ENCODE measurements at regions not wholly inside any gene's neighbourhood (a gene's known extent, or its start where the extent isn't known, plus 50 kb on each side); places are given as distances from the start of the nearest gene placed in this dataset.

- H3K4me1 ChIP-seq, result no peaks in the 10 kb centered on the region
Observed at GRCh38 chr4:11209826-11210225, 218.9 kb downstream of the HS3ST1 start.

GRCh38 chr4:11201256-11201655 lies 227.4 kb downstream of the HS3ST1 start:
- Histone ChIP-seq H3K4me3 (no peak overlapping the region), H3K27ac (replicated peaks) (no peak overlapping the region), H3K4me1 (no peaks in the 10 kb centered on the region), H3K36me3 (no peaks in the 10 kb centered on the region), H3K9me3 (replicated peaks) (no peaks in the 10 kb centered on the region), H3K27me3 (ENCODE audit: low read depth) (no peaks in the 10 kb centered on the region)
- intact Hi-C loops (cut with micrococcal nuclease), result no loop called here
- no peak for TF ChIP-seq CTCF (IDR thresholded peaks at IDR 0.05; ENCODE audit: borderline replicate concordance)
- no peak for DNase-seq

More at GRCh38 chr4:11209826-11210225, 218.9 kb downstream of the HS3ST1 start:
- DNase-seq, result no peak
- H3K27me3 ChIP-seq (ENCODE audit: low read depth), result peaks cover 5% of the 10 kb centered on the region
- intact Hi-C loops (cut with micrococcal nuclease), result no loop called here
- no peak overlapping the region for H3K27ac ChIP-seq (replicated peaks)
- no peak for TF ChIP-seq CTCF (IDR thresholded peaks at IDR 0.05; ENCODE audit: borderline replicate concordance)
- no peak overlapping the region for H3K4me3 ChIP-seq
- H3K9me3 ChIP-seq (replicated peaks), result peaks cover 17% of the 10 kb centered on the region
- H3K36me3 ChIP-seq, result no peaks in the 10 kb centered on the region

GRCh38 chr4:11198516-11199305 lies 230.0 kb downstream of the HS3ST1 start:
- Histone ChIP-seq H3K27ac (replicated peaks) (no peak overlapping the region), H3K4me1 (no peaks in the 10 kb centered on the region), H3K27me3 (ENCODE audit: low read depth) (no peaks in the 10 kb centered on the region), H3K9me3 (replicated peaks) (no peaks in the 10 kb centered on the region), H3K36me3 (no peaks in the 10 kb centered on the region), H3K4me3 (no peak overlapping the region)
- no peak for TF ChIP-seq CTCF (IDR thresholded peaks at IDR 0.05; ENCODE audit: borderline replicate concordance)
- no peak for DNase-seq
- intact Hi-C loops (cut with micrococcal nuclease), result no loop called here

- H3K27ac ChIP-seq (replicated peaks), result no peak overlapping the region
- H3K9me3 ChIP-seq (replicated peaks), result no peaks in the 10 kb centered on the region
- no peaks in the 10 kb centered on the region for H3K4me1 ChIP-seq
- H3K4me3 ChIP-seq, result no peak overlapping the region
- no peak for TF ChIP-seq CTCF (IDR thresholded peaks at IDR 0.05; ENCODE audit: borderline replicate concordance)
- no peaks in the 10 kb centered on the region for H3K36me3 ChIP-seq
- H3K27me3 ChIP-seq (ENCODE audit: low read depth), result no peaks in the 10 kb centered on the region
- no peak for DNase-seq
- intact Hi-C loops (cut with micrococcal nuclease), result no loop called here
Observed at GRCh38 chr4:11197631-11198341, 230.9 kb downstream of the HS3ST1 start.

- no peaks in the 10 kb centered on the region for H3K36me3 ChIP-seq
- no peaks in the 10 kb centered on the region for H3K4me1 ChIP-seq
- intact Hi-C loops (cut with micrococcal nuclease), result no loop called here
Observed at GRCh38 chr4:11196927-11197522, 231.7 kb downstream of the HS3ST1 start.

More at GRCh38 chr4:11196927-11197522, 231.7 kb downstream of the HS3ST1 start:
- TF ChIP-seq CTCF (IDR thresholded peaks at IDR 0.05; ENCODE audit: borderline replicate concordance), result no peak
- no peak overlapping the region for H3K27ac ChIP-seq (replicated peaks)
- no peak for DNase-seq
- no peaks in the 10 kb centered on the region for H3K9me3 ChIP-seq (replicated peaks)
- H3K27me3 ChIP-seq (ENCODE audit: low read depth), result no peaks in the 10 kb centered on the region
- no peak overlapping the region for H3K4me3 ChIP-seq
